Gastroesophageal sphincter (tissue), 4 donors: ENCODE measurements at regions not wholly inside any gene's neighbourhood (a gene's known extent, or its start where the extent isn't known, plus 50 kb on each side); places are given as distances from the start of the nearest gene placed in this dataset.

ENCODE experiments used
- ATAC-seq: fragments of 150-250 bp; one replicate; pipeline ENCODE4 v1.9.1; 2016; ENCODE audit warnings: mild to moderate bottlenecking, moderate library complexity
- H3K27ac ChIP-seq, 4 donors: fragments of 200-600 bp; sonication (generic) in 3 of 4; 1 replicate in 3 of 4; 2 replicates in 1 of 4; pipeline ENCODE4 v1.5.1; 2016 to 2019
- H3K27me3 ChIP-seq: fragments of 200-600 bp; sonication (generic); one replicate; pipeline ENCODE4 v1.5.1; 2019
- H3K36me3 ChIP-seq, 2 donors: fragments of 200-600 bp; sonication (generic); one replicate each; pipeline ENCODE4 v1.5.1; 2019; ENCODE audit warnings: control low read depth in 1 of 2
- H3K4me1 ChIP-seq, 3 donors: fragments of 200-600 bp; sonication (generic); 1 replicate in 2 of 3; 2 replicates in 1 of 3; pipeline ENCODE4 v1.5.1; 2016 to 2019; ENCODE audit warnings: control low read depth in 2 of 3
- H3K4me3 ChIP-seq, 2 donors: fragments of 200-600 bp; sonication (generic); one replicate each; pipeline ENCODE4 v1.5.1; 2019; ENCODE audit warnings: mild to moderate bottlenecking in 1 of 2, moderate library complexity in 1 of 2
- H3K9me3 ChIP-seq, 3 donors: fragments of 200-600 bp; sonication (generic); one replicate each; pipeline ENCODE4 v1.5.1; 2017 to 2019; ENCODE audit warnings: control low read depth in 2 of 3
- CTCF ChIP-seq, 4 experiments: fragments of 200-600 bp in 2 of 4; fragments of 450-650 bp in 2 of 4; sonication (generic) in 1 of 4; IDR thresholded peaks; one replicate each; pipeline ENCODE4 v1.5.1; 2017 to 2019; ENCODE audit warnings: antibody characterized with exemption in 4 of 4, mild to moderate bottlenecking in 2 of 4, moderate library complexity in 2 of 4
- EP300 ChIP-seq: sonication (generic); formaldehyde crosslinking; IDR thresholded peaks from one replicate; pipeline ENCODE4 v1.6.1; 2017; ENCODE audit warnings: antibody characterized with exemption, mild to moderate bottlenecking
- POLR2A ChIP-seq, 2 donors: fragments of 450-650 bp; IDR thresholded peaks; one replicate each; pipeline ENCODE4 v1.6.1; 2017; ENCODE audit warnings: antibody characterized with exemption in 2 of 2, mild to moderate bottlenecking in 2 of 2, moderate library complexity in 1 of 2
- POLR2AphosphoS5 ChIP-seq: sonication (generic); formaldehyde crosslinking; IDR thresholded peaks from one replicate; pipeline ENCODE4 v1.6.1; 2017; ENCODE audit warnings: antibody characterized with exemption
- WGBS, 2 donors: methylation state at CpG; one replicate each; pipeline ENCODE4 v1.1.5; 2018; ENCODE audit warnings: low coverage in 1 of 2; 5-methylcytosine and 5-hydroxymethylcytosine counted together

GRCh38 chr2:198414976-198415375 is 610.6 kb downstream of the PLCL1 start:
- Histone ChIP-seq H3K27me3 (no peaks in the 10 kb centered on the region), H3K4me1 (no peaks in the 10 kb centered on the region), H3K9me3 (no peaks in the 10 kb centered on the region), H3K36me3 (no peaks in the 10 kb centered on the region), H3K27ac (no peak overlapping the region), H3K4me3 (no peak overlapping the region)
- ATAC-seq: no peak
- TF ChIP-seq EP300: no peak
- no peak for TF ChIP-seq POLR2AphosphoS5
- no peak for TF ChIP-seq POLR2A (IDR thresholded peaks at IDR 0.05)
- no peak for TF ChIP-seq CTCF (IDR thresholded peaks at IDR 0.05)
- 85 to 94% methylated on average over 2 of the region's 2 CpGs for WGBS, 2 donors

- Histone ChIP-seq H3K27ac (no peak overlapping the region), H3K4me1 (no peaks in the 10 kb centered on the region), H3K36me3 (no peaks in the 10 kb centered on the region), H3K4me3 (no peak overlapping the region), H3K27me3 (no peaks in the 10 kb centered on the region), H3K9me3 (no peaks in the 10 kb centered on the region)
- 17 to 30% methylated on average over 2 of the region's 2 CpGs for WGBS, 2 donors
- ATAC-seq: no peak
- TF ChIP-seq CTCF (IDR thresholded peaks at IDR 0.05) (no peak), POLR2A (IDR thresholded peaks at IDR 0.05) (no peak), EP300 (no peak), POLR2AphosphoS5 (no peak)
Observed at GRCh38 chr2:198411936-198412335, 607.5 kb downstream of the PLCL1 start.

- no peak for TF ChIP-seq POLR2AphosphoS5
- TF ChIP-seq EP300: no peak
- TF ChIP-seq POLR2A (IDR thresholded peaks at IDR 0.05): no peak
- TF ChIP-seq CTCF (IDR thresholded peaks at IDR 0.05): no peak
- Histone ChIP-seq H3K36me3 (no peaks in the 10 kb centered on the region), H3K27ac (no peak overlapping the region), H3K4me1 (no peaks in the 10 kb centered on the region), H3K27me3 (no peaks in the 10 kb centered on the region), H3K9me3 (no peaks in the 10 kb centered on the region), H3K4me3 (no peak overlapping the region)
- 36 to 52% methylated on average over 6 of the region's 6 CpGs for WGBS, 2 donors
- no peak for ATAC-seq
Observed at GRCh38 chr2:198408171-198408570, 603.8 kb downstream of the PLCL1 start.

- Histone ChIP-seq H3K4me3 (no peak overlapping the region), H3K4me1 (no peaks in the 10 kb centered on the region), H3K27ac (no peak overlapping the region), H3K27me3 (no peaks in the 10 kb centered on the region), H3K9me3 (no peaks in the 10 kb centered on the region), H3K36me3 (no peaks in the 10 kb centered on the region)
- no peak for ATAC-seq
- no peak for TF ChIP-seq POLR2A (IDR thresholded peaks at IDR 0.05)
- TF ChIP-seq CTCF (IDR thresholded peaks at IDR 0.05): no peak
- TF ChIP-seq EP300: no peak
- TF ChIP-seq POLR2AphosphoS5: no peak
Observed at GRCh38 chr2:198405311-198405710, 600.9 kb downstream of the PLCL1 start.

GRCh38 chr2:198401644-198402043 is 597.3 kb downstream of the PLCL1 start:
- TF ChIP-seq POLR2A (IDR thresholded peaks at IDR 0.05) (no peak), EP300 (no peak), POLR2AphosphoS5 (no peak), CTCF (IDR thresholded peaks at IDR 0.05) (no peak)
- no peaks in the 10 kb centered on the region for H3K36me3 ChIP-seq
- 90% methylated on average over 1 of the region's 1 CpG; no CpG with 5 or more reads in 1 of the 2 donors for WGBS, 2 donors
- no peak overlapping the region for H3K27ac ChIP-seq
- no peaks in the 10 kb centered on the region for H3K4me1 ChIP-seq
- H3K4me3 ChIP-seq: no peak overlapping the region
- H3K9me3 ChIP-seq: no peaks in the 10 kb centered on the region
- no peak for ATAC-seq
- no peaks in the 10 kb centered on the region for H3K27me3 ChIP-seq
